ENCODE measurements at regions not wholly inside any gene's neighbourhood (a gene's known extent, or its start where the extent isn't known, plus 50 kb on each side); places are given as distances from the start of the nearest gene placed in this dataset.
"Not testable (repeated sequence)": the region's sequence is repeated elsewhere in the genome, so short reads cannot be mapped to it uniquely, and the experiment has no call there.

DNA sequence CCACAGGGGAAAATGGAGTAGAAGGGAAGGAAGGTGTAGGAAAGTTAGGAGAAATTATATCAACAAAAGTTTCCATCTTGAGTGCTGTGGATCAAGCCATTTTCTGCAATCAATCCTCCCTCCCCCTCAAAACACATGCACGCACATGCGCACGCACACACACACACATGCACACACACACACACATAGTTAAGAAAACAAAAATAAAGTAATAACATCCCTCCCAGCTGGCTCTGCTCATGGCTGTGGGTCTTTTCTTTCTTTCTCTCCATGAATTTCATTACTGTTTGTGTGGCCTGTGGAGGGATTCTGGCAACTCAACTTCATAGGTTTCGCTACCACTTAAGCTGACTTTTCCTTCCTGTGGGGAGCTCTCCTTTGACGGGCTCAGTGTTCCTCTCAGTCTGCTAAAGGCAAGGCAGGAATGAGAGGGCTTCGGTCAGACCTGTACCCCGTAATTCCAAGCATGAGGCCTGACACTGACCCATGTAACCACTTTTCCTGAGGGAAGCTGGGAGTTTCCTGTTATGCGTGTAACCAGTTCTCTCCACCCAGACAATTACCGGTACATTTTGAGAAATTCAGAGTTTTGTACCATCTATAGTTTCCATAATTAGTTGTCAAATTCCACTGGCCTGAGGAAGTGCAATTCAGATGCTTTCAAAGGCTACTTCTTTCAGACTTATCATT lies 79.8 kb downstream of the ZNF92 start:
- Histone ChIP-seq H3K4me1 (ENCODE audit: control insufficient read depth, insufficient read depth, low read depth, low read length) (no peaks in the 10 kb centered on the region), H4K8ac (ENCODE audit: low read length) (no peak overlapping the region), H3K4me3 (ENCODE audit: insufficient read depth in 1 of 2, low read depth in 1 of 2, low read length in 2 of 2) (no peak overlapping the region), H2BK12ac (ENCODE audit: low read length in 2 of 2) (no peak overlapping the region), H3K27me3 (ENCODE audit: control insufficient read depth in 1 of 2, insufficient read depth in 1 of 2, low read length in 2 of 2) (no peaks in the 10 kb centered on the region), H3K9ac (ENCODE audit: low read length) (no peak overlapping the region), H3K14ac (ENCODE audit: low read length in 2 of 2) (no peak overlapping the region), H3K79me1 (replicated peaks; ENCODE audit: low read length, poor library complexity, severe bottlenecking) (no peaks in the 10 kb centered on the region), H3K4me2 (ENCODE audit: low read length, poor library complexity, severe bottlenecking) (no peak overlapping the region), H2AK5ac (ENCODE audit: low read length, severe bottlenecking) (no peak overlapping the region), H2BK15ac (ENCODE audit: low read depth, poor library complexity, severe bottlenecking) (no peak overlapping the region), H3K36me3 (ENCODE audit: control insufficient read depth in 1 of 2, insufficient read depth in 2 of 2, low read depth in 1 of 2, low read length in 2 of 2) (no peaks in the 10 kb centered on the region), H3K9me3 (ENCODE audit: control insufficient read depth, low read length) (no peaks in the 10 kb centered on the region), H3K18ac (ENCODE audit: low read depth in 1 of 2, low read length in 2 of 2) (no peak overlapping the region), H3K27ac (ENCODE audit: low read length, poor library complexity, severe bottlenecking) (no peak overlapping the region), H2AFZ (ENCODE audit: low read depth, low read length) (no peak overlapping the region), H2BK120ac (ENCODE audit: low read depth, low read length) (no peak overlapping the region), H4K91ac (ENCODE audit: low read length) (no peak overlapping the region), H2BK5ac (ENCODE audit: low read depth, low read length, poor library complexity, severe bottlenecking) (no peak overlapping the region), H3K23ac (ENCODE audit: low read length in 2 of 2) (no peak overlapping the region), H3K4ac (ENCODE audit: low read depth in 1 of 2, low read length in 2 of 2) (no peak overlapping the region)
- DNase-seq = no peak
- 82% methylated on average over 9 of the region's 9 CpGs for WGBS

GRCh38 chr7:65454469-65454868 lies 80.8 kb downstream of the ZNF92 start:
- H2BK15ac ChIP-seq (ENCODE audit: low read depth, poor library complexity, severe bottlenecking) = no peak overlapping the region

DNA sequence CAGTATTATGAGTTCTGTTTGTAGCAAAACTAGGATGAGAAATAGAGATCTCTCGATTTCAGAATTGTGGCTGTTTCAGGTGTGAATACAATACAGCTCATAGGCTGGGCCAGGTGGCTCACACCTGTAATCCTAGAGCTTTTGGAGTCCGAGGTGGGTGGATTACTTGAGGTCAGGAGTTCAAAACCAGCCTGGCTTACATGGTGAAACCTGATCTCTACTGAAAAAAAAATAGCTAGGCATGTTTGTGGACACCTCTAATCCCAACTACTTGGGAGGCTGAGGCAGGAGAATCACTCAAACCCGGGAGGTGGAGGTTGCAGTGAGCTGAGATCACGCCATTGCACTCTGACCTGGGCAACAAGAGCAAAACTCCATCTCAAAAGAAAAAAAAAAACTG lies 81.4 kb downstream of the ZNF92 start:
- H3K23ac ChIP-seq (ENCODE audit: low read length in 2 of 2); H3K4me2 ChIP-seq (ENCODE audit: low read length, poor library complexity, severe bottlenecking); H3K14ac ChIP-seq (ENCODE audit: low read length in 2 of 2); H3K18ac ChIP-seq (ENCODE audit: low read depth in 1 of 2, low read length in 2 of 2); DNase-seq; H3K79me1 ChIP-seq (replicated peaks; ENCODE audit: low read length, poor library complexity, severe bottlenecking); H3K4ac ChIP-seq (ENCODE audit: low read depth in 1 of 2, low read length in 2 of 2); H3K4me1 ChIP-seq (ENCODE audit: control insufficient read depth, insufficient read depth, low read depth, low read length); H2BK15ac ChIP-seq (ENCODE audit: low read depth, poor library complexity, severe bottlenecking); H4K8ac ChIP-seq (ENCODE audit: low read length); H2BK12ac ChIP-seq (ENCODE audit: low read length in 2 of 2); H2BK120ac ChIP-seq (ENCODE audit: low read depth, low read length); H2AFZ ChIP-seq (ENCODE audit: low read depth, low read length); H3K27me3 ChIP-seq (ENCODE audit: control insufficient read depth in 1 of 2, insufficient read depth in 1 of 2, low read length in 2 of 2); H3K36me3 ChIP-seq (ENCODE audit: control insufficient read depth in 1 of 2, insufficient read depth in 2 of 2, low read depth in 1 of 2, low read length in 2 of 2); H2BK5ac ChIP-seq (ENCODE audit: low read depth, low read length, poor library complexity, severe bottlenecking); H2AK5ac ChIP-seq (ENCODE audit: low read length, severe bottlenecking); H4K91ac ChIP-seq (ENCODE audit: low read length); H3K9ac ChIP-seq (ENCODE audit: low read length); H3K4me3 ChIP-seq (ENCODE audit: insufficient read depth in 1 of 2, low read depth in 1 of 2, low read length in 2 of 2); H3K9me3 ChIP-seq (ENCODE audit: control insufficient read depth, low read length); H3K27ac ChIP-seq (ENCODE audit: low read length, poor library complexity, severe bottlenecking): not testable (repeated sequence)
- 21% methylated on average over 3 of the region's 4 CpGs for WGBS

More at GRCh38 chr7:65454469-65454868, 80.8 kb downstream of the ZNF92 start:
- Histone ChIP-seq H3K4ac (ENCODE audit: low read depth in 1 of 2, low read length in 2 of 2) (no peak overlapping the region), H3K27ac (ENCODE audit: low read length, poor library complexity, severe bottlenecking) (no peak overlapping the region), H2AFZ (ENCODE audit: low read depth, low read length) (no peak overlapping the region), H2AK5ac (ENCODE audit: low read length, severe bottlenecking) (no peak overlapping the region), H3K79me1 (replicated peaks; ENCODE audit: low read length, poor library complexity, severe bottlenecking) (no peaks in the 10 kb centered on the region), H2BK12ac (ENCODE audit: low read length in 2 of 2) (no peak overlapping the region), H3K36me3 (ENCODE audit: control insufficient read depth in 1 of 2, insufficient read depth in 2 of 2, low read depth in 1 of 2, low read length in 2 of 2) (no peaks in the 10 kb centered on the region), H3K4me3 (ENCODE audit: insufficient read depth in 1 of 2, low read depth in 1 of 2, low read length in 2 of 2) (no peak overlapping the region), H2BK120ac (ENCODE audit: low read depth, low read length) (no peak overlapping the region), H3K27me3 (ENCODE audit: control insufficient read depth in 1 of 2, insufficient read depth in 1 of 2, low read length in 2 of 2) (no peaks in the 10 kb centered on the region), H3K9me3 (ENCODE audit: control insufficient read depth, low read length) (no peaks in the 10 kb centered on the region), H3K18ac (ENCODE audit: low read depth in 1 of 2, low read length in 2 of 2) (no peak overlapping the region), H3K23ac (ENCODE audit: low read length in 2 of 2) (no peak overlapping the region), H4K91ac (ENCODE audit: low read length) (no peak overlapping the region), H2BK5ac (ENCODE audit: low read depth, low read length, poor library complexity, severe bottlenecking) (no peak overlapping the region), H4K8ac (ENCODE audit: low read length) (no peak overlapping the region), H3K9ac (ENCODE audit: low read length) (no peak overlapping the region), H3K4me2 (ENCODE audit: low read length, poor library complexity, severe bottlenecking) (no peak overlapping the region), H3K4me1 (ENCODE audit: control insufficient read depth, insufficient read depth, low read depth, low read length) (no peaks in the 10 kb centered on the region), H3K14ac (ENCODE audit: low read length in 2 of 2) (no peak overlapping the region)
- no peak for DNase-seq

DNA sequence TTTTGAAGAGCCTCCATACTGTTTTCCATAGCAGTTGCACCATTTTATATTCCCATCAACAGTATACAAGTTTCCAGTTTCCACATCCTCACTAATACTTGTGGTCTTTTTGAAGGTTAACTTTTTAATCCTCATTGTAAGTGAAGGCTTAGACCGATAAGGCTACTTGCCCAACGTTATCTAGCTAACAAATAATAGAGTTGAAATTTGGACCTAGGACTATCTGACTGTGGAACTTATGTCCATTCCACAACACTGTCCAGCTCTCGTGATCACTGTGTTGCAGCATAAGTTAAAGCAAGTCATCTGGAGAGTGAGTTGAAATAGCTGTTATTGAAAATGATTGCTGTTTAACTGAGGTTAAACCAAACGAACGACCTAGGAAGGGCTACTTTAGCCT lies 84.0 kb downstream of the ZNF92 start:
- Histone ChIP-seq H3K4ac (ENCODE audit: low read depth in 1 of 2, low read length in 2 of 2) (no peak overlapping the region), H2AFZ (ENCODE audit: low read depth, low read length) (no peak overlapping the region), H2BK120ac (ENCODE audit: low read depth, low read length) (no peak overlapping the region), H3K4me2 (ENCODE audit: low read length, poor library complexity, severe bottlenecking) (no peak overlapping the region), H3K4me1 (ENCODE audit: control insufficient read depth, insufficient read depth, low read depth, low read length) (no peaks in the 10 kb centered on the region), H3K27ac (ENCODE audit: low read length, poor library complexity, severe bottlenecking) (no peak overlapping the region), H3K23ac (ENCODE audit: low read length in 2 of 2) (no peak overlapping the region), H4K91ac (ENCODE audit: low read length) (no peak overlapping the region), H3K9me3 (ENCODE audit: control insufficient read depth, low read length) (no peaks in the 10 kb centered on the region), H2BK5ac (ENCODE audit: low read depth, low read length, poor library complexity, severe bottlenecking) (no peak overlapping the region), H3K9ac (ENCODE audit: low read length) (no peak overlapping the region), H2BK12ac (ENCODE audit: low read length in 2 of 2) (no peak overlapping the region), H3K79me1 (replicated peaks; ENCODE audit: low read length, poor library complexity, severe bottlenecking) (no peaks in the 10 kb centered on the region), H2BK15ac (ENCODE audit: low read depth, poor library complexity, severe bottlenecking) (no peak overlapping the region), H2AK5ac (ENCODE audit: low read length, severe bottlenecking) (no peak overlapping the region), H4K8ac (ENCODE audit: low read length) (no peak overlapping the region), H3K14ac (ENCODE audit: low read length in 2 of 2) (no peak overlapping the region), H3K4me3 (ENCODE audit: insufficient read depth in 1 of 2, low read depth in 1 of 2, low read length in 2 of 2) (no peak overlapping the region), H3K36me3 (ENCODE audit: control insufficient read depth in 1 of 2, insufficient read depth in 2 of 2, low read depth in 1 of 2, low read length in 2 of 2) (no peaks in the 10 kb centered on the region), H3K27me3 (ENCODE audit: control insufficient read depth in 1 of 2, insufficient read depth in 1 of 2, low read length in 2 of 2) (no peaks in the 10 kb centered on the region), H3K18ac (ENCODE audit: low read depth in 1 of 2, low read length in 2 of 2) (no peak overlapping the region)
- 81% methylated on average over 5 of the region's 5 CpGs for WGBS
- DNase-seq = no peak
